ENCODE measurements at regions not wholly inside any gene's neighbourhood (a gene's known extent, or its start where the extent isn't known, plus 50 kb on each side); places are given as distances from the start of the nearest gene placed in this dataset.

DNA sequence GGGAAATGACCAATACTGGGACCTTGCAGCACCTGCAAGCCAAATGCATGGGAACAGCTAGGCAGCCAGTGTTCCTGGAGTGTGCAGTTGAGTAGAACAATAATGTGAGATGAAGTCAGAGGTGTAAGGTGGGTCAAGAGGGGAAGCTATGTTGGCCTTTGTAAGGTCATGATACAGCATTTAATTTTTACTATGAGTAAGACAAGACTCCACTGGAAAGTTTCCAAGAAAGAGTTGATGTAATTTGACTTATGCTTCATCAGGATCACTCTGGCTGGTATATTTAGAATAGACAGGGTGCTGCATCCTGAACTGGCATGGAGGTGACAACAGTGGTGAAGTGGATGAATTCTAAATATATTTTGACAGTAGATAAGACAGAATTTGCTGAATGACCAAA lies 744.8 kb downstream of the KCTD16 start:
- TF ChIP-seq POLR2AphosphoS5 (IDR thresholded peaks at IDR 0.05; ENCODE audit: borderline replicate concordance, low read depth, low read length) (no peak), FOXP2 (optimal IDR thresholded peaks at IDR 0.05; ENCODE audit: control extremely low read depth, extremely low read length, insufficient read depth) (no peak), EZH2 (IDR thresholded peaks at IDR 0.05) (no peak)

Measured in SK-N-MC (cell line).